Embryonic facial prominence (tissue), 1 donor: ENCODE measurements at regions not wholly inside any gene's neighbourhood (a gene's known extent, or its start where the extent isn't known, plus 50 kb on each side); places are given as distances from the start of the nearest gene placed in this dataset.

Experiments used
- DNase-seq: peaks from one replicate; pipeline ENCODE4 v3.0.0-alpha.2; 2016; ENCODE audit errors: extremely low spot score

DNA sequence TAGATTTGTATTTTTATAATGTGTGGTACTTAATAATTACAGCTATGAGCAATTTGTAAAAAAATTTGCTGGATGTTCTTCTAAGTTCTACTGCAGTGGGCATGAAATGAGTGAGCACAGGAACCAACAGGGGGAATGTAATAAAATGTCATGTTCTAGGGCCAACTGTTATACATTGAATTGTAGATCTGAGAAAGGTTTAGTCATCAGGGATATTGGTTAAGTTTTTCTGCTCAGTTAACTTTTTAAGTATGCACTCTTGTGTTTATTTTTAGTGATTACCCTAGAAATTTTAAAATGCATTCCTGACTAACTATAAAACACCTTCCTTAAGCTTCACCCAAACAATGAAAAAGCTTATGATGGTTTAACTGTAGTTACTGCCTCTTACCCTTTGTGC, 101.8 kb downstream of the CAND1 start:
- DNase-seq: no peak

DNA sequence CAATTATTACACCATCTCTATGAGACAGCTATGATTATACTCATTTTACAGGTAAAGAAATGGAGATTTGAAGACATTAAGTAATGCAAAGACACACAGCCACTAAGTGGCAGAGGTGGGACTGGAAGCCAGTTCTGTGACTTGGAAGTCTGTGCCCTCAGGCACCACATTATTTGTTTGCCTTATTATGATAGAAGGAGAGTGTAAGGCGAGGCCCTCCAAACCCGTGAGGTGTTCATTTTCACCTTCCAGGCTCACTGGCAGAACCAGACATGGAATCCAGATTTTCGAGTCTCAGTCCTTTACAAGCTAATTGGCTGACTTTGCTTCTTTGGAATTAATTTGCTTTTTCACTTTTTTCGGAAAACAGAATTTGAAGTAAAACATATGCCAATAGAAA, 107.9 kb downstream of the CAND1 start:
- DNase-seq: no peak

DNA sequence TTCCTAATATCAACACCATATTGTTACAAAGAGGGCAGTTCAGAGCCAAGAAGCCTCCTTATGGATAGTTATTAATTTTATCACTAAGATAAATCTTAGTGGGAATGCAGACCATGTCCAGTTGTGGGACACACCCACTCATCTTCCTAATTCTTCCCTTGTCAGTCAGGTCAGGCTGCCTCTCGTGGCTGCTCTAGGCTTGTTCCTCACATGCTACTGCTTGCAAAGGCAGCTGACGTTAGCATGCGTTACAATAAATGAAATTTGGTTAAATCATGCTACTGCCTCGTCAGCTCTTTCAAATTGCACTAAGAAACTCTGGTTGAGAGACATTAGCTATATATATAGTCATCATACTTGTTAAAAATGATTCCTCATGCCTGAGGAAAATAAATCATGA, 108.4 kb downstream of the CAND1 start:
- DNase-seq: no peak

DNA sequence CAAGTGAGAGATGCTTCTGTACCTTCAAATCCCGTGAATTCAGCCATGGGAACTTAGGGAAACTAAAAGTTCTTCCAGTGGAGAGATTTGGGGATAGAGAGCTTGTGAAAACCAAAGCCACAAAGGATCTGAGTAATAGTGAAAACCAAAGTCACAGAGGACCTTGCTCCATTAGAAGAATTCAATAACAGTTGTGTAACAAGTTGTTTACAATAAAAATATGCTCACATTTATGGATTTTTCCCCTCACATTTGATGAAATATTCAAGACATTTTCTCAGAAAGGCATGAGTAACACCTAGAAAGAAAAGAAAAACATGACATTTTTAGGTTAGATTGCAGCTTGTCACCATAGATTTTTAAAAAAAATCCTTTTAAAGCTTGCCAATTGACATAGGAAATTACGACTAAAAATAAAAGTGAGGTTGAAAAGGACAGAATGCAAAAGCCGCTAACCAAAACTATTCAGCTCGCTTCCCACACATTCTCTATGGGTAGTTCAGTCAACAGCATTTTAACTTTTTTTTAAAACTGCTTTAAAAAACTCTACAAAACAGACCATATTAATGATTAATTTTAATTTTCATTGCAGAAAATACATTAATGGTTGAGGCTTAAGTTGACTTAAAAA, 113.2 kb downstream of the CAND1 start:
- DNase-seq: no peak

DNA sequence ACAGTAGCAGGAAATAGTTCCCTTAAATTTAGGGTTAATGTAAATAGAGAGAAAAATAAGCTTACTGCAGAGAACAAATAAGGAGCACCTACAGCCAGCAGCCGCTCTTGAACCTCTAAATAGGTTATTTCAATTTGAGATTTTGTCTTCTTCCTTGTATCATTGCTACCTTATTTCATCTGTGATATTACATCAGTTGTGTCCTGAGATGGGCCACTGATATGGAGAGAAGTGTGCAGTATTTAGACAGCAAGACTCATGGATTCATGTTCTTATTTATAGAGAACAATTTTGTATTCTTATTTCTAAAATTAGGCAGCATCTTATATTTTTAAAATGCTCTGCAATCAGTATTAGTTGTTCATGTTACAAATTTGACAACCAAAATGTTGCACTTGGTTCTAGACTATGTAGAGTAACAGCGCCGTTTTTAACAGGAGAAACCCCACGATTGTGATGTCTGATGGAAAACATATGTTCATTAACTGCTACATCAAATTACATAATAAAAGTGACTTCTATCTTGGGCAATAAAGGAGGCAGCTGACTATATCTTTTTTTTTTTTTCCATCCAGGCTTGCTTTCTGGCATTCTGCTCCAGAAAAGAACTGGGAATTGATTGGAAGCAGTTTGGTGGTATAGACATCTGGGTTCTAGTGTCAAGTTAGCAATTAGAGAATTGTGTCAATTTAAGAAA, 117.9 kb downstream of the CAND1 start:
- no peak for DNase-seq

GRCh38 chr12:67388331-67389138, 119.4 kb downstream of the CAND1 start:
- DNase-seq: no peak

DNA sequence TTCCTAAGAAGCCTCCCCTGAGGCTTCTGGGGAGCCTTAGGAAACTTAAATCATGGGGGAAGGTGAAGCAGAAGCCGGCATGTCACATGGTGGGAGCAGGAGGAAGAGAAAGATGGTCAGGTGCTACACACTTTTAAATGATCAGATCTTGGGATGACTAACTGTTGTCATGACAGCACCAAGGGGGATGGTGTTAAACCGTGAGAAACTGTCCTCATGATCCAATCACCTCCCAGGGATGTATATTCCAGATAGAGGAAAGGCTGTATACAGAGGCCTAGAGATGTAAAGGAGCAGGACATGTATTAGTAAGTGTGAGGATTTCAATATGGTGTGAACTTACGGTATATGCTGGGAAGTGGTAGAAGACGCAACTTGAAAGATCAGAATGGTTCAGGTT, 121.1 kb downstream of the CAND1 start:
- DNase-seq: no peak

DNA sequence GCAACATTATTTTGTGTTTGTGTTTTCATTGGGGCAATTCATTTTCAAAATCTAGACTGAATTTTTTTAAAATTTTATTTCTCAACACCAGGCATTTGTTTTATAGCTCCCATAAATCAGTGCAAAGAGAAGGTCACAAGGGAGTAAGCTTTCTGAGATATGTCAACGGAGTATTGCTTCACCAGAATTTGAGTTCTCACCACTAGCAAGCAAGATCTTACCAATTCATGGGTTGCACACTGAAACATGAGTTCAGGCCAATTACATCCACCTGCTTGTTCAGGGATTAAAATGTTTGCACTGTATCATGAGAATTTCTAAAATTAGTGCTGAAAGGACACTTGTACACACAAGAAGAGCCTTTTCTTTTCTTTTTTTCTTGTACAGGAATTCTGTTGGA, 121.9 kb downstream of the CAND1 start:
- DNase-seq: no peak

GRCh38 chr12:67391656-67392055, 122.5 kb downstream of the CAND1 start:
- no peak for DNase-seq

- no peak for DNase-seq
Measured at GRCh38 chr12:67394550-67394949, 125.4 kb downstream of the CAND1 start.

GRCh38 chr12:67400742-67401141, 131.6 kb downstream of the CAND1 start:
- DNase-seq: no peak

- DNase-seq: no peak
Measured at GRCh38 chr12:67410246-67410645, 141.1 kb downstream of the CAND1 start.

DNA sequence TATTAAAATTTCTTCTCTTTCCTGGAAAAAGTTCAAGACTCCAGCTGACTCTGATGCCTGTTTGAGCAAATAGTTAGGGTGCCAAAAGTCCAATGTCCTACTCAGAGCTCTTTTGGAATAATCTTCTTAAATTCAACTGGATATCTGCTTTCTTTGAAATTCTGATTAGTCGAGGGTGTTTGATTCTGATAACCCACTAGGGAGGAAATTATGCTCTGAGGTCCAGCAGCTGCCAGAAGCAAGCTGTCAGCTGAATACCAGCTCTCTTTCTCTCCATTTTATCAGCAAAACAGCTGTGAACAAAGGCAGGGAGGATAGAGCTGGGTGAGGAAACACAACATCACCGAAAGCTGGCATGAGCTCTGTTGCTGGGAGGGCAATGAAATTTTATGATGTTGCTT, 141.5 kb downstream of the CAND1 start:
- DNase-seq: no peak

GRCh38 chr12:67411562-67411961, 142.4 kb downstream of the CAND1 start:
- no peak for DNase-seq

- no peak for DNase-seq
Measured at GRCh38 chr12:67413577-67413976, 144.4 kb downstream of the CAND1 start.

DNA sequence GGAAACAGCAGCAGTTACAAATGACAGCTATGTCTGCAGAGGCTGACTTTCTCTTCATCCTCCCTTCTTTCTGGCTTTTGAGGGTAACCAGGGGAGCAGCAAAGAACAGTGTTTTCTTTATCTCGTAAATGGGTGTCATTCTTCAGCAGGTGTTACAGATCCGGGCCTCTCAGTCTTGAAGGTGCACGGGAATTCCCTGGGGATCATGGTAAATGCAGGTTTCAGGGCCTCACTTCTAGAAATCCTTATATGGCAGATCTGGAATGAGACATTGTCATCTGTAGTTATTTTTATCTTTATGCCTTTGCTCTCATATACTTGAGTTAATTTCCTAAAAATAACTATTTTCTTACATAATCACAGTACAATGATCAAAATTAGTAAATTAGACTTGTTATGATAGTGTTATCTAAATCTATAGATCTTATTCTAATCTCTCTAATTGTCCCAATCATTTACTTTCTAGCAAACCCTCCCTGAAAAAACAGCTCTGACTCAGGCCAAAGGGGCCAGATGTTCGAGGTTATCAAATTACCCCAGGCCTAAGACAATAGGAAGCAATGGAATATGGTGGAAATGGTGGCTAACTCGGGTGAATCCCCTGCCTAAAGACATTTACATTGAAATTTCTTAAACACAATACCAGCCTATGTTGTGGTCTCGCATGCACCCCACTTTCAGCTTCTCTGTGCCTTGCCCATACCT, 145.0 kb downstream of the CAND1 start:
- DNase-seq: no peak

DNA sequence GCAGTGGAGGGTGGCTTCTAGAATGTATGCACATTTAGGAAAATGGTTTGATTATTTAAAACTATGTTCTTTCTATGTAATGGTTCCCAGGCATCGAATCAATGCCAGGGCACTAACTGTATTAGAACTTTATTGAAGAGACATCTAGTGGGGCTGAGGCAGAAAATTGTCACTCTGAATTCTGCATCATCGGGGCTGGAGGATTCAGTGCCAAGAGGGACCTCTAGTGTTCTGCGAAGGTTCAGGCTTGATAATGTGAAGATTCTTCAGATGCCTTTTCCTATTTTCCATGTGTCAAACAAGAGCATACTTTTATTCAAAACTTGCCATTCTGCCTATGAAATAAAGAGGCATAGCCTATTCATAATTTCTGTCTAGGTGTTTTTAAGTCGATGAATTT, 146.3 kb downstream of the CAND1 start:
- no peak for DNase-seq

- no peak for DNase-seq
Measured at GRCh38 chr12:67419810-67420209, 150.7 kb downstream of the CAND1 start.

DNA sequence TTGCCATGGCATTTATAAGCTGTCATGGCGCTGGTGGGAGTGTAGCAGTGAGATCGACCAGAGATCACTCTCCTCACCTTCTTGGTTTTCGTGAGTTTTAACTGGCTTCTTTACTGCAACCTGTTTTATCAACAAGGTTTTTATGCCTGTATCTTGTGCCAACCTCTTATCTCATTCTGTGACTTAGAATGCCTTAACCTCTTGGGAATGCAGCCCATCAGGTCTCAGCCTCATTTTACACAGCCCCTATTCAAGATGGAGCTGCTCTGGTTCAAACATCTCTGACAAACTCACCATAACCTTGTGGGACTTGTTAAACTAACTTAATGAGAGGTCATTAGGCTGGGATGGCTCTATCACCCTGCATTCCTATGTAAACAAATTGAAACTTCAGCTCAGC, 151.3 kb downstream of the CAND1 start:
- DNase-seq: no peak

DNA sequence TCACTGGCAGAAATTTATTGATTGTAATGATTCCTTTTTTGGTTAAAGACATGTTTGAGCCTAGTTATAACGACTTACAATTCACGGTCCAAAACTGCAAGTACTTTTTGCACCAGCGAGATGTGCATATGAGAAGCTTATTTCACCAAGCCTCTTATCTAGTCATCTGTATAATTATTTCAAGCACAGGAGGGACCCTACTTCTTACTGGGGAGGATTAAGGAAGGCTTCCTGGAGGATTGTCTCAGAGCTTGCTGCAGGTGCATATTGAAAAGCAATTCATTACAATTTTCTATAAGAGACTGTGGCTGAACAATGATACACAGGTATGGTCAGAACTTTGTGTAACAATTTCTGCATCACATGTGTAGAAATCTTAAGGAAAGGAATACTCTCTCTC, 152.9 kb downstream of the CAND1 start:
- no peak for DNase-seq

DNA sequence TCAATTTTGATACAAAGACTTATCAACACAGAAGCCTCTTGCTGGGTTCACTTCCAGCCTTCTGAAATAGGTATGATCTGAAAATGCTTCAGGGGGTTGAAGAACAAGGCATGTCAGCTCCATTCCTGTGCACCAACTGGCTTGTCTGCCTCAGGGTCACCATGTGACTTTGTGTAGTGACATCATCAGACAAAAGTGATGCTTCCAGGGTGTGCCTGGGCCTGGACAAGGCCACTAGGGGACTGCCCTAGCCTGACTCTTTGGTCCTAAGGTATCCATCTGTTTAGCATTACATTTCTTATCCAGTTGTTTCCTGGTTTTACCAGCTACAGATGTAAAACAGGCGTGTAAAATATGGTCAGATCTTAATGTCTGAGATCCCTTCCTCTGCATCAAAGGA, 155.6 kb downstream of the CAND1 start:
- DNase-seq: no peak

- DNase-seq: no peak
Measured at GRCh38 chr12:67425394-67425793, 156.2 kb downstream of the CAND1 start.
